ENCODE measurements at regions not wholly inside any gene's neighbourhood (a gene's known extent, or its start where the extent isn't known, plus 50 kb on each side); places are given as distances from the start of the nearest gene placed in this dataset.
"Not testable (repeated sequence)": the region's sequence is repeated elsewhere in the genome, so short reads cannot be mapped to it uniquely, and the experiment has no call there.

DNA sequence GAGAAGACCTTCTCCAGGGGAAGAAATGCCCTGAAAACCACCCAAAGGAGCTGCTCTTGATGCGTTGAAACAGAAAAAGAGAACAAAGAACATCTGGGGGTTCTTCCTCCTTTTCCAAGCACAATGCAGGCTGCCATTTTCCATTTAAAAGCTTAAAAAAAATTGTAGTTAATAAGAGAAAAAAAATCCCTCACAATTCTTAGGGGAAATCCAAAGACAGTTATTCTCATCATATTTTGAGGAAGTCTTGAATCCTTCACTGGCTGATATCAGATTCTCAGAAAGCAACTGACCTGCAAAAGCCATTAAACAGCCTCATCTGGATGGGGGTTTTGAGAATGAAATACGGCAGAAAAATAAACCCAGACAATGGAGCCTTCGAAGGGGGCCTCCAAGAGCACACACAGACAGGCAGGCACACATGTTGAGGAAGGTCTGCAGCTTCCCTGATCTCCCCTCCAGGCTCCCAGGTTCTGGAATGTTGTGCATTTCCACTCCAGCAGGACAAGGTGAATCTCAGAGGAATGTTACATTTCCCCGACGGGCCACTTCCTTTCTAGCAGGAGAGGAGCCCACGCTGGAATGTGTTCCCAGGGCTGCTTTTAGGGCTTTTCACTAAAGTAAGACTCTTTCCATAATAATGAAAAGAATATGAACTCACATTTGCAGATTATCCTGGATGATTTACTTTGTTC lies 159.4 kb upstream of the S1PR3 start:
- TF ChIP-seq, protein P1, sequence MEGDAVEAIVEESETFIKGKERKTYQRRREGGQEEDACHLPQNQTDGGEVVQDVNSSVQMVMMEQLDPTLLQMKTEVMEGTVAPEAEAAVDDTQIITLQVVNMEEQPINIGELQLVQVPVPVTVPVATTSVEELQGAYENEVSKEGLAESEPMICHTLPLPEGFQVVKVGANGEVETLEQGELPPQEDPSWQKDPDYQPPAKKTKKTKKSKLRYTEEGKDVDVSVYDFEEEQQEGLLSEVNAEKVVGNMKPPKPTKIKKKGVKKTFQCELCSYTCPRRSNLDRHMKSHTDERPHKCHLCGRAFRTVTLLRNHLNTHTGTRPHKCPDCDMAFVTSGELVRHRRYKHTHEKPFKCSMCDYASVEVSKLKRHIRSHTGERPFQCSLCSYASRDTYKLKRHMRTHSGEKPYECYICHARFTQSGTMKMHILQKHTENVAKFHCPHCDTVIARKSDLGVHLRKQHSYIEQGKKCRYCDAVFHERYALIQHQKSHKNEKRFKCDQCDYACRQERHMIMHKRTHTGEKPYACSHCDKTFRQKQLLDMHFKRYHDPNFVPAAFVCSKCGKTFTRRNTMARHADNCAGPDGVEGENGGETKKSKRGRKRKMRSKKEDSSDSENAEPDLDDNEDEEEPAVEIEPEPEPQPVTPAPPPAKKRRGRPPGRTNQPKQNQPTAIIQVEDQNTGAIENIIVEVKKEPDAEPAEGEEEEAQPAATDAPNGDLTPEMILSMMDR (IDR thresholded peaks at IDR 0.05; ENCODE audit: low read depth, low read length): no peak
- TF ChIP-seq POLR2A (IDR thresholded peaks at IDR 0.05; ENCODE audit: extremely low read depth, insufficient read length): no peak
- TF ChIP-seq, protein P2, sequence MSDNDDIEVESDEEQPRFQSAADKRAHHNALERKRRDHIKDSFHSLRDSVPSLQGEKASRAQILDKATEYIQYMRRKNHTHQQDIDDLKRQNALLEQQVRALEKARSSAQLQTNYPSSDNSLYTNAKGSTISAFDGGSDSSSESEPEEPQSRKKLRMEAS (IDR thresholded peaks at IDR 0.05; ENCODE audit: low read depth, low read length): no peak
- no peak for TF ChIP-seq MYC (IDR thresholded peaks at IDR 0.05; ENCODE audit: low read depth, low read length)
- peak; percentile 19 for DNase-seq (ENCODE audit: low read depth)
- no peak overlapping the region for H3K4me3 ChIP-seq (ENCODE audit: low read depth, low read length)

DNA sequence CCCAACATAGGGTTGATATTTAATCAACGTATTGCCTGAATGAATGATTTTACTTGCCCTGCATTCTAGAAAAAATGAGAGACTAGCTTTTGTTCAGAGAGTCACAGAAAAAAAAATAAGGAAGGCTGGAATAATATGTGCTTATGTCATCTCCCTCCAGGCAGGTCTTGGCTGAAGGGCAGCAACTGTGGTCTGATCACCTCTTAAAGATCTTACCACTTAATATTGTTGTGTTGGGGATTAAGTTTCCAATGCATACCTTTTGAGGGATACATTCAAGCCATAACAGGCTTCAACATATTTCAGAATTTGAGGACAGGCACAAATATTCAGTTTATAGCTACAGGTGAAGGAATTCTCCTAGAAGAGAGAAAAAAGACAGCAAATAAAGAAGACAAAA lies 157.3 kb upstream of the S1PR3 start:
- H3K4me3 ChIP-seq (ENCODE audit: low read depth, low read length): no peak overlapping the region
- TF ChIP-seq MYC (IDR thresholded peaks at IDR 0.05; ENCODE audit: low read depth, low read length): no peak
- TF ChIP-seq POLR2A (IDR thresholded peaks at IDR 0.05; ENCODE audit: extremely low read depth, insufficient read length): no peak
- TF ChIP-seq, protein P2 (IDR thresholded peaks at IDR 0.05; ENCODE audit: low read depth, low read length): no peak
- TF ChIP-seq, protein P1 (IDR thresholded peaks at IDR 0.05; ENCODE audit: low read depth, low read length): no peak
- DNase-seq (ENCODE audit: low read depth): no peak

DNA sequence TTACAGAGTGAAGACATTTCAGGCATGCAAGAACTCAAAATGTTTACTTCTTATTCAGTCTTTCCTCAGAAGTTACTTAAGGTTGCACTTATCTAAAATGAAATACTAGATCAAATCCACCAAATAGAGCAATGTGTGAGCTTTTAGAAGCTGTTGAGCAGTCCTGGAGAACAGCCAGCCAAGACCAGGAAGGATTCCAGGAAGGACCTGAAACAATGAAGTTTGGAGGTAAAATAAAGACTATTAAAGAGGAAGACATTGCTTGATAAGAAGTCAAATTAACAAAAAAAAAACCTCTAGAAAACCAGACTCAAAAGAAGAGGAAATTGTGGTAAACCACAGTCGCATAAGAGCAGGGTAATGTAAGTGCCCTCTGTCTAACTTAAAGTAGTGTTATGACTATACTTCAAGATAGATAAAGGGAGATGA lies 156.2 kb upstream of the S1PR3 start:
- peak; percentile 86 for DNase-seq (ENCODE audit: low read depth)
- H3K4me3 ChIP-seq (ENCODE audit: low read depth, low read length): no peak overlapping the region
- no peak for TF ChIP-seq MYC (IDR thresholded peaks at IDR 0.05; ENCODE audit: low read depth, low read length)
- TF ChIP-seq, protein P2 (IDR thresholded peaks at IDR 0.05; ENCODE audit: low read depth, low read length): no peak
- TF ChIP-seq, protein P1 (IDR thresholded peaks at IDR 0.05; ENCODE audit: low read depth, low read length): no peak
- TF ChIP-seq POLR2A (IDR thresholded peaks at IDR 0.05; ENCODE audit: extremely low read depth, insufficient read length): no peak

DNA sequence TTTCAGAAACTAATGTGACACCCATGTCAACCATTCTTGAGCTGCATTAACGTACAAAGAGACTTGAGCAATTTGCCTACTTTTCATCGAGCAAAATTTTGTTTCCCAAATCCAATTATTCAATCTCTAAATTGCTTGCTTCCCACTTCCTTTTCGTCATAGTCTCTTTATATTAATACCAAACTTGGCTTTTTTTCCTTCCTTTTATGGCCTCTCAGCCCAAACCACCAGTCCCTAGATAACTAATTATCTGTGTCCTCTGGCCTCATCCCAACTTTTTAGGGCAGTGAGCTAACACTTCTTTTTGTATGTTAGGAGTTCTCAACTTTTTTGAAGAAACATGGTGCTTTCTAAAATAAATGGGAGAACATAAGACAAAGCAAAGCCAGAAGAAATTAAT lies 155.5 kb upstream of the S1PR3 start:
- H3K4me3 ChIP-seq (ENCODE audit: low read depth, low read length): no peak overlapping the region
- DNase-seq (ENCODE audit: low read depth): no peak
- TF ChIP-seq MYC (IDR thresholded peaks at IDR 0.05; ENCODE audit: low read depth, low read length): no peak
- TF ChIP-seq POLR2A (IDR thresholded peaks at IDR 0.05; ENCODE audit: extremely low read depth, insufficient read length): no peak
- TF ChIP-seq, protein P2 (IDR thresholded peaks at IDR 0.05; ENCODE audit: low read depth, low read length): no peak
- TF ChIP-seq, protein P1 (IDR thresholded peaks at IDR 0.05; ENCODE audit: low read depth, low read length): no peak

DNA sequence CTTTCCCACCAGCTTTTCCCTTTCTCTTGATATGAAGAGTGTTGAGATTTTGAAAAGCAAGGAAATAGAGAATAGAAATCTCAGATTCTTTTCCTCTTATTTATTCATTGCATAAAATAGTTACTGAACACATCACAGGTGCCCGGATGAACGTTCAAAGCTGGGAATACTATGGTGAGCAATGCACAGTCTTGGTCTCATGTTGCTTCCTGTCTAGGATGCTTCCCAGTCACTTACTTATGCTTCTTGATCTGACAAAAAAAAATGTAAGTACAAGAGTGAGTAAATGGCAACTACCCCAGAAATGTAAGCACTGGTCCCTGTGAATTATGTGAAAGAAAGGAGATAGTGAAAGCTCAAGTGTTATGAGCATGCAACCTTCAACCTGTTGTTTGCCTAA lies 153.5 kb upstream of the S1PR3 start:
- TF ChIP-seq, protein P1 (IDR thresholded peaks at IDR 0.05; ENCODE audit: low read depth, low read length): no peak
- TF ChIP-seq, protein P2 (IDR thresholded peaks at IDR 0.05; ENCODE audit: low read depth, low read length): no peak
- TF ChIP-seq MYC (IDR thresholded peaks at IDR 0.05; ENCODE audit: low read depth, low read length): no peak
- no peak for TF ChIP-seq POLR2A (IDR thresholded peaks at IDR 0.05; ENCODE audit: extremely low read depth, insufficient read length)
- no peak overlapping the region for H3K4me3 ChIP-seq (ENCODE audit: low read depth, low read length)
- DNase-seq (ENCODE audit: low read depth): no peak

DNA sequence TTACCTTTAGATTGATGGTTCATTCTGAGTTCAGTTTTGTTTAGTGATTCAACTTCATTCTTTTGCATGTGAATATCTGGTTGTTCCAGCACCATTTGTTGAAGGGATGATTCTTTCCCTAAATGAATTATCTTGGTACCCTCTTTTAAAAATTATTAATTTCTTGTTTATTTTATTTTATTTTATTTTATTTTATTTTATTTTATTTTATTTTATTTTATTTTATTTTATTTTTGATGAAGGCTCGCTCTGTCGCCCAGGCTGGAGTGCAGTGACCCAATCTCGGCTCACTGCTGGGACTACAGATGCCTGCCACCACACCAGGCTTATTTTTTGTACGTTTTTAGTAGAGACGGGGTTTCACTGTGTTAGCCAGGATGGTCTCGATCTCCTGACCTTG lies 141.4 kb upstream of the S1PR3 start:
- DNase-seq (ENCODE audit: low read depth); H3K4me3 ChIP-seq (ENCODE audit: low read depth, low read length): not testable (repeated sequence)

All from NB4 (cell line).